Epithelial cell of proximal tubule (primary cell): ENCODE measurements at regions not wholly inside any gene's neighbourhood (a gene's known extent, or its start where the extent isn't known, plus 50 kb on each side); places are given as distances from the start of the nearest gene placed in this dataset.

Experiments used
- DNase-seq: peaks from one replicate; pipeline ENCODE4 v3.0.0-alpha.2; 2011; ENCODE audit warnings: low read depth
- H3K4me3 ChIP-seq: 2 replicates; pipeline ENCODE4 v1.5.1; 2011; ENCODE audit warnings: low read depth, mild to moderate bottlenecking, low read length
- TF ChIP-seq, protein P1 (sequence below): conservative IDR thresholded peaks from 2 replicates; pipeline ENCODE4 v1.5.1; 2012; ENCODE audit warnings: low read depth, mild to moderate bottlenecking, low read length

DNA sequence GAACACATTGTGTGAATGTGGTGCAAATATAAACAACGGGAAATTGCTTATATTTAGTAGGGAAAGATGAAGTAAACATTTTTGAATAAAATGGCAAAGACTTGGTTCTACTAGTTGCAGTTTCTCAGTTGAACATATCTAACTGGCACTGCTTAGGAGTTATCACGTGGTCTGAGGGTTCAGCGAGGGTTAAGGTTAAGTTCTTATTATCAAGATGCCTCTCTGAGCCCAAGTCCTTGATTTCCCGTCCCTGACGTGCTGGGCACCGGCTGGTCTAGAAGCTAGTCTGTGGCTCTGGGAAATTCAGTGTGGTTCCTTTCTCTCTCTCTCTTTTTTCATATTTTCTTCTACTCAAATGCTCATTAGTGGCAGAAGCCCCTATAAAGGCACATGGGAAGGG is 81.6 kb upstream of the PITX1 start:
- DNase-seq, result no peak
- no peak overlapping the region for H3K4me3 ChIP-seq
- TF ChIP-seq, protein P1, sequence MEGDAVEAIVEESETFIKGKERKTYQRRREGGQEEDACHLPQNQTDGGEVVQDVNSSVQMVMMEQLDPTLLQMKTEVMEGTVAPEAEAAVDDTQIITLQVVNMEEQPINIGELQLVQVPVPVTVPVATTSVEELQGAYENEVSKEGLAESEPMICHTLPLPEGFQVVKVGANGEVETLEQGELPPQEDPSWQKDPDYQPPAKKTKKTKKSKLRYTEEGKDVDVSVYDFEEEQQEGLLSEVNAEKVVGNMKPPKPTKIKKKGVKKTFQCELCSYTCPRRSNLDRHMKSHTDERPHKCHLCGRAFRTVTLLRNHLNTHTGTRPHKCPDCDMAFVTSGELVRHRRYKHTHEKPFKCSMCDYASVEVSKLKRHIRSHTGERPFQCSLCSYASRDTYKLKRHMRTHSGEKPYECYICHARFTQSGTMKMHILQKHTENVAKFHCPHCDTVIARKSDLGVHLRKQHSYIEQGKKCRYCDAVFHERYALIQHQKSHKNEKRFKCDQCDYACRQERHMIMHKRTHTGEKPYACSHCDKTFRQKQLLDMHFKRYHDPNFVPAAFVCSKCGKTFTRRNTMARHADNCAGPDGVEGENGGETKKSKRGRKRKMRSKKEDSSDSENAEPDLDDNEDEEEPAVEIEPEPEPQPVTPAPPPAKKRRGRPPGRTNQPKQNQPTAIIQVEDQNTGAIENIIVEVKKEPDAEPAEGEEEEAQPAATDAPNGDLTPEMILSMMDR, result no peak

DNA sequence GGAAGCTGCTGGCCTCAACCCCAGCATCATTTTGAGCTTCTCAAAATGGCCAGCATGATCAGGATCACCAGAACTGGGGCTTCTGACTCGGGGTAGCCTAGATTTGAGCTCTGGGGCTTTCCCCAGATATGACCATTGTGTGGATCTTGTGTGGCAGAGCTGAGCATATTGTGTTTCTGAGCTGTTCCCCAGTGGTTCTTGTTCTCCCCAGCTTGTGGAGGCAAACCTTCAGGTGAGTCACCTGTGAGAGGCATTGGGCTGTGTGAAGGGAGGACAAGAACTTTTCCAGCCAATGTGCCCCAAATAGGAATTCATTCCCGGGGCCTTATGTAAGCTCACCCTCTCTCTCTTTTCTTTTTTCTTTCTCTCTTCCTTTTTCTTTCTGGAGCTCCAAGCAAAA is 80.7 kb upstream of the PITX1 start:
- TF ChIP-seq, protein P1, result no peak
- DNase-seq, result no peak
- H3K4me3 ChIP-seq, result no peak overlapping the region

DNA sequence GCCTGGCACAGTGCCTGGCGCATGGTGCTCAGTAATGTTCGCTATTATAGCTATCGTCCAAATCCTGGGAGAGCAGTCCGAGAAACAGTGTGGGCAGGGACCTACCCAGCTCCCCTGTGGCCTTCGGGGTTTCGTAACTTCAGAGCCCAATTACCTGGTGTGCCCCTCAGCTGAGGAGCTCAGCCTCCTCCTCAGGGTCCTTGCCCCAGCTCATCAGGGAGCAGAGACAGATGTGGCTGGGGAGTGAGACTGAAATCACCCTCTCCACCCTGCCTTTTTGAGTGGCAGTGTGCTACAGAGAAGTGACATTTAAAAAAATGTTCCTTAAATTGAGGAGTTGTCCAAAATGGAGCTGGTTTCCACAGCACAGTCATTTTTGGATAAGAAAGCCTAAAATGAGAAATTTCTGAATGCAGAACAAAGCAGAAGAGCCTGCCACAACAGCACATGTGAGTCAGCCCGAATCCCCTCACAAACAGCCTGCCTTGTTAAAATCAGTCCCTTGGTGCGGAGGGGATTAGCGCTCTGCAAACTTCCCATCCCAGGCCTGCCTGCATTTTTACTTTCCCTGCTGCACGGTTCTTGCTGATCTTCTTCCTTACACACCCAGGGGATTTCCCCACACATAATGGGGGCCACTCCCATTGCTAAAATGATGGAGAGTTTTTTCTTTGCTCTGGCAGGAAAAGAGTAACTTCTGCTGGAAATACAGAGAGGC is 78.1 kb upstream of the PITX1 start:
- H3K4me3 ChIP-seq, result no peak overlapping the region
- TF ChIP-seq, protein P1, result no peak
- no peak for DNase-seq

DNA sequence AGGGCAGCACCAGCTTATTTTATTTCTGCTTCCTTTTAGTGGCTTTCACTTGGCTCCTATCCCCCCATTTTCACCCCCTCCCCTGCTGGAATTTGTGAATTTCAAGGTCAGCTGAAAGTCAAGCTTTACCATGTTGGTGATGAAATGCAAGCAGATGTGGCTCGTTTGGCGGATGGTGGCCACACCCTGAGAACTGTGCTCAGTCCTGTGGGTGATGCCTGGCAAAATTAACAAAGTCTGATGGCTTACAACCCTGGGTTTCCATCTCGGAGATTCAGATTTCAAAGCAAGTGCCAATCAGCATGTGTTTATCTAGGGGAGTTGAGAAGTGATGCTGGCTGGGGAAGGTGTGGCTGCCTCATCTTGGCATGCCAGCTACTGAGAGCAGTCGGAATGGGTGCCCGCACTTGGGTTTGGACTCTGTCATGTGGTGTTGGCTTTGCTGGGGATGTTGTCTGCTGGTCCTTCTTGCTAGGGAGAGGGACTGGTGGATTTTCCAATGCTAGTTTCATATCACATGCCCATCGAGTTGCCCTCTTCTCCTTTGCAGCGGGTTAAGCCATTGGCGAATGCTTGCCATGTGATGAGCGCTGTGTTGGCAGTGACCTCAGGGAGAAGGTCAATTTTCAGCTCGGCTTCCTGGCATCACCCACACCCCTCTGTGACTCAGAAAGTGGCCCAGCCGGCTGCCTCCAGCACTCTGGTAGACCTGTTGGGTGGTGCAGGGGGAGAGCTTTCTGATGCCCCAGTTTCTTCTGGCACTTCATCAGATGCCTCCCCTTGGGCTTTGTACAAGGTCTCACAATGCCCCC is 77.0 kb upstream of the PITX1 start:
- DNase-seq, result no peak
- TF ChIP-seq, protein P1, result no peak

DNA sequence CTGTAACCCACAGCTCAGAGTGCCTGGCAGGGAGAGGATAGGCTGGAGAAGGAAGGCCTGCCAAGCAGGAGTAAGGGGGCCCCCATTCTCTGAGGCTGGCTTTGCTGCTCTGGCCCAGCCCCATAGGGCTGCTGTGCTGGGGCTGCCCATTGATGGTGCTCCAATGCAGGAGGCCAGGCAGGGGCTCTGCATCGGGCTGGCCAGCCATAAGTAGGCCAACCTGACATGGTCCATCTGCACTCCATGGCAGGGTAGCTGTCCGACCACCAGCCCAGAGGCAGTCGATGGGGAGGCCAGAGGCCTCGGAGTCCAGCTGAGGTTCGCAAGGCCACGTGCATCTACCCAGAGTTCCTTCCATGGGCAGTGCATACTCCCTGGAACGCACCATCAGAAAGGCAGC is 75.0 kb upstream of the PITX1 start:
- DNase-seq, result no peak
- H3K4me3 ChIP-seq, result no peak overlapping the region
- TF ChIP-seq, protein P1, result no peak

More for the DNA sequence above, 77.0 kb upstream of the PITX1 start:
- no peak overlapping the region for H3K4me3 ChIP-seq

DNA sequence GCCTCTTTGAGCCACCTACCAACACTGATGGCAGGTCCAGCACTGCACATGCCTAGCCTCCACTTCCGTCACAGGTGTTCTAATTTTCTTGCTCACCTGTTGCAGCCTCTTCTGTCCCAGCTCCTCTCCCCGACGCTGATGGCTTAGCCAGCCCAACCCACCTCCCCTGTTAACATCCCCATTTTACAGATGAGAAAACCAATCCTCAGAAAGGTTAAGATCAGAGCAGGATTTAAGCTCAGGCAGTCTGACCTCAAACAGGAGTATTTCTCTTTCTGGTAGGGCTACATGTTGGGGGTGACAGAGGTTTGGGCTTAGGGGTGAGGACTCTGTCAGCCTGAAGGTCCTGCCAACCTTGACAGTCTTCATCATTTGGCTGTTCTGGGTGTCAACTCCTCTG is 74.5 kb upstream of the PITX1 start:
- no peak for DNase-seq
- TF ChIP-seq, protein P1, result no peak
- H3K4me3 ChIP-seq, result no peak overlapping the region
